GM19324 (cell line): ENCODE measurements at regions not wholly inside any gene's neighbourhood (a gene's known extent, or its start where the extent isn't known, plus 50 kb on each side); places are given as distances from the start of the nearest gene placed in this dataset.

Source experiments
- ATAC-seq: cut with Tn5 transposase; IDR thresholded peaks from one replicate; pipeline ENCODE4 v1.9.1; 2021; ENCODE audit warnings: mild to moderate bottlenecking, moderate library complexity; ENCODE audit not compliant: unreplicated experiment, low FRiP score

DNA sequence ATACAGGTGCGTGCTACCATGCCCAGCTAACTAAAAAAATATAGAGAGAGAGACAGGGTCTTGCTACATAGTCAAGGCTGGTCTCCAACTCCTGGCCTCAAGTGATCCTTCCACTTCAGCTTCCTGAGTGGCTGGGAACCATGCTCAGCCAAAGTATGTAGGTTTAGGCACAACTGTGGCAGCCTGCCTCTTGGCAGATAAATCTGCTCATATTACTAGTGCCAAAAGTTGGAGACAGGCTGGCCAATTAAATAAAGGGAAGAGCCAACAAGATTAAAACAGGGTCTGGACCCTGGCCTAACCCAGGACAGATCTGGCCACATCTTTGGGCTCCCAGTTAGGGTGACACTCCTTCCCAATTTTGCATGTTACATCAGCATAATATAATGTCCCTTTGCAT, 151.7 kb downstream of the CBLN1 start:
- ATAC-seq = no peak

DNA sequence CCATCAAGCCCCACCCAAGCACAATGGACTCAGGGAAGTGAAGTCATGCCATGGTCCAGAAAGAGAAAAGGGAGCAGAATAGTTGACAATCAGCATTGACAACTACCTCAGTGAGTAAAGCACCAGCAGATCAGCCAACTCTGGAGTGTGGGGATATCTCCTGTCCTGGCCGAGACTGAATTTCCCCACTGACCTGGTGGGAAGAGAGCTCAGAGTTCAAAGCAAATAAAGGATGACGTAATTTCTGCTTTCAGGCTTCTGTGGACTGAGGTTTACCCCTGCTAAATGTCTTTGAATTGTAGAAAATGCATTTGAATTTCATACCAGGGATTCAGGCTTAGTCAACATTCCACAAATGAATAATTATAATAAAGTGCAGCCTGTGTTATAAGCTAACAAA, 152.9 kb downstream of the CBLN1 start:
- ATAC-seq = no peak

DNA sequence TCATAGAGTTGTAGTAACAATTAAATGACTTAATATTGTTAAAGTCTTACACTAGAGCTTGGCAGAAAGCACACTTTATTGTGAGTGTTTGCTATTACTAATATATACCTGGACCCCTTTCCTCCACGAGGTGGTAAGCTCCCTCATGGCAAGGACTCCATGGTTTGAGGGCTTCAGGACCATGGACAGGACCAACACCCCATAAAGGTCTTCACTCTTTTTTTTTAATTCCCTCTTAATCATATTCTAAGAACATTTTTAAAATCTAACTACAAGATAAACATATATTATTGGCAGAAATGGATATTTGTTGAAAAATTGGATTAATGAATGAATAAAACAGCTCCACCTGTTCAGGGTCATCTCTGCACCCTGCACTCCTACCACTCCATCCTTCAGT, 154.5 kb downstream of the CBLN1 start:
- ATAC-seq = no peak

DNA sequence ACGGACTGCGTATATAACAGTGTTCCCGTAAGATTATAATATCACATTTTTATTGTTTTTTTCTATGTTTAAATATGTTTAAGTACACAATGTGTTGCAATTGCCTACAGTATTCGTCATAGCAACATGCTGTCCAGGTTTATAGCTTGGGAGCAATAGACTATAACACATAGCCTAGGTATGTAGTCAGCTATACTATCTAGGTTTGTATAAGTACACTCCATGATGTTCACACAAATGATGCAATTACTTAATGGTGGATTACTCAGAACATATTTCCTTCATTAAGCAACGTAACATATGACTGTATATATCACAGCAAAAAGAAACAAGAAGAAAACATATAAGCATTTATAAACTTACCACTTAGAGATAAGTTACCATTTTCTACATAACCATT, 160.0 kb downstream of the CBLN1 start:
- ATAC-seq = no peak

DNA sequence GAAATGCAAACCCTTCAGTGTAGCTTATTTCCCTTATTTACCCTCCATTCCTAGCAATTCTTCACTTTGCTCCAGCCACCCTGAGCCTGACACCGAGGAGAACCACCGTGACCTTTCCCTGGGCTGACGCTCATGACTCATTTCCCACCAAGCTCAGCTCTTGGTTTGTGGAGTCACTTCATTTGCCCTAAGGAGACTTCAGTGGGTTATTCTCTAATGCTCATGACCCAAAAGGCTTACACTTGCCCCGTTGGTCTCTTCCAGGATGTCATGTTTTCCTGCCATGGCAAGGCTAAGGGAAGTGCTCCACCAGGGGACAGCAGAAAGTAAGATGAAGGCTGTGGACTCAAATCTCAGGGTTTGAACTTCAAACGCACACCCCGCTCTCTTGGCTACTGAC, 161.0 kb downstream of the CBLN1 start:
- no peak for ATAC-seq

DNA sequence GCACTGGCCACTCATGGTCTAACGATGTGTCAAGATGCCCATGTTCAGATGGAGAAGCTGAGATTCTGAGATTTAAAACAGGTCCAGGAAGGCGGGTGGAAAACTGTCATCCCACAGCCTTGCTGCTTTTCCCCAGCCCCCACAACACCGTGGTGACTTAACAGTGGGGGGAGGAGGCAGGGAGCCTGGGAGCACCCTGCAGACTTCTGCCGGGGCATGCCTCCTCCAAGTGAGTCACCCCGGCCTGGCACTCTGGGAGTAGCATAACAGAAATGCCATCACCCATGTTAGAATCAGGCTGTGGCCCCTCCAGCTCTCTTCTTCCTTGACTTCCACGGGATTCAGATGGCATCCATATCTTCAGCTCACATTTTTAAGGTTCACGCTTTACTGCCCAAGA, 164.8 kb downstream of the CBLN1 start:
- ATAC-seq = no peak

DNA sequence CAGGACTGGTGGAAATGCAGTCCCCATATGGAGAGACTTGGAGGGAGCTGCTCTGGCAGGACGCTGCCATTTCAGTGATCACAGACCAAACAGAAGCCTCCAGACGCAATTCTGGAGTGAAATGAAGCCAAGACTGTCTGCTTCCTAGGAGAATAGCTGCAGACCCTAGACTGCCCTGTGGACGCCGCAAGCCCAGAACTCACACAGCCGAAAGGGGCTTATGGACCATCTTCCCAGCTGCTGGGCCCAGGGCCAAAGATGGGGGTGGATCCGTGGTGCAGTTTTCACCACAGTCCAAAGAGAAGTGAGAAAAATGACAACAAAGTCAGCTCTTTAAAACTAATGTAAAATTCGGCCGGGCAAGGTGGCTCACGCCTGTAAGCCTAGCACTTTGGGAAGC, 165.7 kb downstream of the CBLN1 start:
- no peak for ATAC-seq

DNA sequence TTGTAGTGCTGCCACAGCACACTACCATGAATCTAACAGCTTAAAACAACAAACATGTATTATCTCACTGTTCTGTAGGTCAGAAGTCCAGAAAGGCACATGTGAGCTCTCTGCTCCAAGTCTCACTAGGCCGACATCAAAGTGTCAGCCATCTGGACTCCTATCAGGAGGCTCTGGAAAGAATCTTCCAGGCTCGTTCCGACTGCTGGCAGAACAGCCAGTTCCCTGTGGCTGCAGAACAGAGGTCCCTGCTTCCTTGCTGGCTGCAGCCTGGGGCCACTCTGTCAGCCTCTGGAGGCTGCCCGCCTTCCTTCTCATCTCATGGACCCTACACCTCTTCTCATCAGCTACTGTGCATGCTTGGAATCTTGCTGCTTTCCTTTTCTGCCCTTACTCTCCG, 168.9 kb downstream of the CBLN1 start:
- ATAC-seq = no peak

DNA sequence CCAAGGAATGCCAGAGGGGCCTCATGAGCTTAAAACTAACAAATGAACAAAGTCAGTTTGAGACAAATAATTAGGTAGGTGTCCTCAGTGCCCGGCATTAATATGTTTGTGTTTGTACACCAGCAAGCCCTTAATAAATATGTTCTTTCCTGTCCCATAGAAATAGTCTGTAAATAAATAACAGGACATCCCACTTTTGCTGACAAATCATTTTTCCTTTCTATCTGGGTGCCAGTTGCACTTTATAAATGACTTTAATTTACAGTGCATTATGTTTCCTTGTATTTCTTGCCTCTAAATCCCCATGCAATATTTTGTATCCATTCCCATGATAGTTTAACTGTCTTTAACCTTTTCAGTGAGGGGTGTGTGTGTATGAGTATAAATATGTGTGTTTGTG, 170.3 kb downstream of the CBLN1 start:
- ATAC-seq = no peak

DNA sequence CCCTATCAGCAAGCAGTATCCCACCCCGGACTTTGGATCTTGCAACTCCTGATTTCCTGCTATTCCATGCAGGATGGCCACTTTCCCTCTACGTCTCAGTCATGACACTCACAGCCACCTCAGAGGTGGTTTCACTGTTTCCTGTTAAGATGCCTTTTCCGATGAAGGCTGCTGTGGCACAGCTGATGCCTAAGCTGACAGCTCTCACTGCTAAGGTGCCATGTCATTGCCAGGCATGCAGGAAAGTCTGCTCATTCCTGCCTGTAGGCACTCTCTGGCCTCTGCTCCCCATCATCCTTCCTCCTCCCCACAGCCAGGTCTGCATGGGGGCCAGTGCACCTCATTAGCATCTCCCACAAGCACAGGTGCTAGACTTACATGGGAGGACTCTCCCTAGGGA, 173.0 kb downstream of the CBLN1 start:
- ATAC-seq = no peak

DNA sequence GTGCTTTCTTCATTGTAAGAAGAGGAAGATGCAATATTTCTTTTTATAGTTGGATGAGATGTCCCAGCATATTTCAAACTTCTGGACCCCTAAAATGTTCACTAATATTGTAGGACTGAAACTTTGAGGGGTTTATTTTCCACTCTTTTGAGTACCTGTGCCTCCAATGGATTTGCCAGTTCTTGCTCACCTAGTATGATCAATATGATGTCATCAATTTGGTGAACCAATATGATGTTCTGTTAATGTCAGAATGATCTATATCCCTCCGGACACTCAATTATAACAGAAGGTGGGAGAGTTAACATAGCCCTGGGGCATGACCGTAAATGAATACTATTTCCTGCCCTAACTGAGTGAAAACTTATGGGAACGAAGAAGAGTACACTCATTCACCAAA, 178.3 kb downstream of the CBLN1 start:
- ATAC-seq = no peak

DNA sequence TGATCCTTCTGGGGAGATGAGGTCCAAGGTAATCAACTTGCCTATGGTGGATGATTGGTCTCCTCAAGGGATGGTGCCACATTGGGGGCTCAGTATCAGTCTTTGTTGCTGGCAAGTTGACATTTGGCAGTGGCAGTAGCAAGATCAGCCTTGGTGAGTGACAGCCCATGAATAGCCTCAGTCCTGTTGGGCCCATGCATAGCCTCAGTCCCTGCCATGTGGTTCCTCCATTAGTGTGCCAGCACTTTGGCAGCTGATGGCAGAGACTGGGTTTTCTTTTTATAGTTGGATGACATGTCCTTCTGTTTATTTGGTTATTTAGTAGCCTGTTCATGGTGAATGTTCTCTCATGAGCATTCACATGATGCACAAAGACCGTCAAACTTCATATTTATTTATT, 179.6 kb downstream of the CBLN1 start:
- no peak for ATAC-seq

DNA sequence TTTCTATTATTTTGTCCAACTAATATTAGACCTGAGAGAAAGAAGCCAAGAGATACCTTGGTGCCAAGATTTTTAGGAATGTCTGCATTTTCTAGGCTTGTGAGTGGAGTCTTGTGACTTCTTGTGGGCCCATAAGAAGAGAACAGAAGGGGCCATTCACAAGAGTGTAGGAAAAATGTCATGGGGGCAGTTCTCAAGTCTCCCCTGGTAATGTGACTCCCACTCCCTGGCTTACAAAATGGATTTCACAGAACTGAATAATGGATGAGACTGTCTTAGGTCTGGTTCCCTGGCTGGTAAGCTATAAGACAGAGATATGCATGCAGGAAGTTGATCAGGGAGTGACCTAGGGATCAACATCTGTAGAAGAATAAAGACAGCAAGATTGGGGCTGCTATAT, 181.3 kb downstream of the CBLN1 start:
- ATAC-seq = no peak

DNA sequence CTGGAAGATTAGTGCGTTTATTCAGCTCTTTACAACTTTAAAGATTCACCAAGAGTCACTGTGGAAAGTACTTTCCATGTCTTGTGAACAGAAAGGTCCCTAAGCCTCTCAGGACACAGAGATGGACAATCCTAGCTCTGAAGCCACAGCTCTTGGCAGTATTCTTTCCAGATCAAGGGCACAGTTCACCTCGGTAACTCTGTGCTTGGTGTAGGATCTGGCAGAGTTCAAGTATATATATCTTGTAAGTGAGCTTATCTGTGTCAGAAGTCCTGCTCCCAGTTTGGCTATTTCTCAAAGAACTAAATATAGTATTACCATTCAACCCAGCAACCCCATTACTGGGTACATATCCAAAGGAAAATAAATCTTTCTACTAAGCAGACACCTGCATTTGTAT, 183.7 kb downstream of the CBLN1 start:
- no peak for ATAC-seq

DNA sequence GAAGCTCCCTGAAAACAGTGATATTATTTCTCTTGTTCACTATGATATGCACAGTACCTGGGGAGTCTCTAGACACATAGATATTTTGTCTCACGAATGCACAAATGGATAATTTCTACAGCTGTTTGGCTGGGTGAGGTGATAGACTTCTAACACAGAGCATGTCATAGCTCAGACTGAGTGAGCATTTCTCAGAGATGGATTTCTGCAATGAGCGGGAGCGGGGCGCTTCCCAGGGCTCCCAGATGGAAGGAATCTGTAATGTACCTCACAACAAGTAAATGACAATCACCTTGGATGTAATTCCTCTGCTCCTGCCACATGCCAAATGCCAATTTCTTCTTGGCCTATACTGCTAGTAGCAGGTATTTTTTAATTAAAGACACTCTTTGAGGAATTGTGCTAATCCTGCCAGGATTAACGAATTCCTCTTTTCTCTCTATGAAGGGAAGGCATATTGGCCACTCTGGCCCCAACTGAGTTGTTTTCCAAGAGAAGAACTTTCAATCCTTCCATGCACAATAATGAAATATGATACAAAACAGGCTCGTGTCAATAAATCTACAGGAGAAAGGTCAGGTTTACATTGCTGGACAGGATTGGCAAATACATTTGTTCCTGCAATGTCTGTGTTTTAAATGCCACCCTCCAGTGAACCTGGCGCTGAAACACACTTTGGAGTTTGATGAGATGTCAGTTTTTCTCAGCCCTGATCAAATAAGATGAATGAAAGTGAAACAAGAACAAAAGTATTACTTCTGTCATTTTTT, 185.3 kb downstream of the CBLN1 start:
- ATAC-seq = no peak

DNA sequence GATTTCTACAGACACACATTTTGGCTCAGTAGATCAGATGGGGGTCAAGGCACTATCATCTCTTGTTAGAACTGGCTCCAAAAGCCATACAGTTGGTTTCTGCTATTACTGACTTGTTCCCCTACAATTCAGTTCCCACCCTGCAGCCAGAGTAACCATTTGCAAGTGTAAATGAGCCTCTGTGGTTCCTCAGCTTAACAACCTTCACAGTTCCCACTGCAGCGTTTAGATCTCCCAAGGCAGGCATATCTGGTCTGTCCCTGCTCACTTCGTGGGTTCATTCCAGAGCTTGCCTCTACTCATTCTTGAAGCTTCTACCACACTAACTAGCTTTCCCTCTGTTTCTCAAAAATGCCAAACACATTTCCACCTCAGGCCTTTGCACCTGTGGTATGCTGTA, 186.1 kb downstream of the CBLN1 start:
- no peak for ATAC-seq

DNA sequence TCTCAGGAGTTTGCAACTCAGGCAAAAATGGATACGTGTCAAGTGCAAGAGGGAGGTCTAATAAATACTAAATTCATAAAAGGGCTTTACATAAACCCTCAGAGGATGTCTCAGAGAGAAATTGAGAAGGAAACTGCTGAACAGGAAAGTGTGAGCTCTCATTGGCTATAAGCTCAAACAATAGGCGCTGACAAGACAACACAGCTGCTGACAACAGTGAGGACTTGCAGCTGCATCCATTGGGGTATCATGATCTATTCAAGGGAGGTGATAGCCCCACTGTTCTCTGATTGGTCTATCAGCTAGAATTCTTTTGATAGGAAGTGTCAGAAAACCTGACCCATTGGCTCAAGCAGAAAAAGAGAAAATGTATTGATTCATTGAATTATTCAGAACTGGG, 187.2 kb downstream of the CBLN1 start:
- ATAC-seq = no peak

DNA sequence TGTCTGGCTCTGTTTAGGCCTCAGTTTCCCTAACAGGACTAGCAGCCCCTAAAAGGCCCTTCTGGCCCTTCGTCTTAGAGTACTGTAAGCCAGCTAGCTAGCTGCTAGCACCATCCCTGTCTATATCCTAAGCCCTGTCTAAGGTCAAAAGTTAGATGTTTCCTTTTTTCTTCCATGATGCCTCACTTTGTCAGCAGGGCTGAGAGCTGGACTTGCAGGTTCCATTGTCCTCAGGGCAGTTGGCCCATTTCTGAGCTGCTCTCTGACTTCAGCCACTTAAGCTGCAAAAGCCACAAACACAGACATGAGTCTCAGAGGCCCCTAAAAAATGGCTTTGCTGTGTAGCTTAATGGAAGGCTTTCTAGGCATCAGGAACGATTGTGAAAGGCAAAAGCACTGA, 187.7 kb downstream of the CBLN1 start:
- ATAC-seq = no peak

DNA sequence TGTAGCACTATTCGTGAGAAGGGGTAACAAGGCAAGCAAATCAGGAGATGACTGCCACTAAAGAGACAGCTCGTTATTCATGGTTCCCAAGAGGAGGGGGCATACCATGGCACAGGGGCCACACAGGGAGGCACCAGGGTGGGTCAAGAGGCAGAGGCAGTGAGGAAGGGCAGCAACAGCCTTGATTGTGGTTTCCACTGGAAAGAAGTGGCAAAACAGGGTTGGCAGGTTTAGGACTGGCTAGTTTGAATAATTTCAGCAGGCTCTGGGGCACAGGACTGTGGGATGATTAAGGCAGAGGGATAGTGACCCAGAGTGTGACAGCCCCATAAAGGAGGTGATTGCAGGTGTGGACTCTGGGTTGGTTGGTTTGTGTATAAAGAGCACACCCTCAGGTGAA, 188.9 kb downstream of the CBLN1 start:
- ATAC-seq = no peak

DNA sequence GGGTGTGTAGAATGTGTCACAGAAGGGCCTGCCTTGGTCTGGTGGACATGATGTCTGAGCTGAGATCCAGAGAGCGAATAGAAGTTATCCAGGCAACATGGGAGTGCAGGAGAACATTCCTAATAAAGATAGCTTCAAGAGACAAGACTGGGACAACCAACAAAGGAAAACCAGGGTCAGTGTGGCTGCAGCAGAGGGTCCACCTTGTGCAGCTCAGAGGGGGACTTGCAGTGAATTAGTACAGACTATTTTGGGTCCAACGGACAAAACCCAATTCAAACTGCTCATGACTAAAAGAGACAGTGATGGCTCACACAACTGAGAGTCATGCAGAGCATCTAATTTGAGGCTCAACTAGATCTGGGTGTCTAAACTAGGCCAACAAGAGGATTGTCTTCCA, 192.1 kb downstream of the CBLN1 start:
- no peak for ATAC-seq

DNA sequence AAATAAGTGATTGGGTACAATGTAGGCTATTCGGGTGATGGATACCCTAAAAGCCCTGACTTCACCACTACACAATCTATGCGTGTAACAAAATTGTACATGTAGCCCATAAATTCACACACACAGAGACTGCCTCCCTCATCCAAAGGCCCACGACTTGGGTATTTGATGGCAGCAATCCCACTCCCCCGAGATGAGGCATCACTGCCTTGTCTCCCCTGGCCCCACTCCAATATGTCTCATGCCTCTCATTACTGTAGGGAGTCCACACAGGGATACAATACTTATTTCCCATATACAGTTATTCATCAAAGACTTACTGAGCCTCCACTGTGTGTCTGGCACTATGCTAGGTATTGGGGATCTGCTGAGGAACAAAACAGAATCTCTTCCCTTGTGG, 192.6 kb downstream of the CBLN1 start:
- ATAC-seq = no peak

DNA sequence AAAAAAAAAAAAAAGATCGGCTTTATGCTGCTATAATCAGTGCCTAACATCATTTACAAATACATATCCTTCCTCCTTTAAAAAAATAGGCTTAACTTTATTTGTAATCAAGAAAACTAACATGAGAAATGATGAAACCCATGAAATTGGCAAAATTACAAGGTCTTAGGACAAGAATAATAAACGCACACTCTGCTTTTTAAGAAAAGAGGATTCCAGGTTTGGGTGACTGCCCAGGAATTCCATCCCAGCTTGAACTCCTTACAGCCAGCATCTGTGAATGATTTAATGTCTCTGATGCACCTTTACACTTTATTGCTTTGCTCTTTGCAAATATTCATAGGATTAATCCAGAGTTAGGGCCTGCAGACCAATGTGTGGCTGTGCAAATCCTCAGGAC, 196.0 kb downstream of the CBLN1 start:
- no peak for ATAC-seq
